ENCODE measurements at regions not wholly inside any gene's neighbourhood (a gene's known extent, or its start where the extent isn't known, plus 50 kb on each side); places are given as distances from the start of the nearest gene placed in this dataset.

GRCh38 chr1:240705579-240705978 is 93.6 kb upstream of the GREM2 start:
- peaks cover 2% of the 10 kb centered on the region for H3K27me3 Mint-ChIP-seq (ENCODE audit: low read depth, unreplicated experiment)

DNA sequence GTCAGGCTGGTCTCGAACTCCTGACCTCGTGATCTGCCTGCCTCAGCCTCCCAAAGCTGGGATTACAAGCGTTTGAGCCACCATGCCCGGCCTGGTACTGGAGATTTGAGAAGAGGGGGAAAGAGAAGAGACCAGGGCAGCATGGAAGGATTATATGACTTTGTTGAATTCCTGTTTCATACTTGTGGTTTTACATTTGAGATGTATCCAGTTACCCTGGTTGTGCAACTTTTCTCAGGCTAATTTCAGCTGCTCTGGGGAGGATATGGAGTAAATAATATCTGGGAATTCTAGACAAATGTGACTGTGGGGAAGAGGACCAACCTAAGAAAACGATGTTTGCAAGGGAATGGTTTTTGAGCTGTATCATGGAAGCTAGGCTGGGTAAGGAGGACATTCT is 89.5 kb upstream of the GREM2 start:
- Histone ChIP-seq H3K9ac (ENCODE audit: low read length) (no peak overlapping the region), H2AFZ (ENCODE audit: low read depth, low read length) (no peak overlapping the region), H3K36me3 (ENCODE audit: insufficient read depth, low read length) (no peaks in the 10 kb centered on the region), H3K27me3 (ENCODE audit: insufficient read depth, low read length) (no peaks in the 10 kb centered on the region), H4K20me1 (ENCODE audit: insufficient read depth, low read length) (no peaks in the 10 kb centered on the region), H3K4me1 (ENCODE audit: insufficient read depth, low read length) (peaks cover 10% of the 10 kb centered on the region), H3K4me3 (ENCODE audit: insufficient read depth, low read depth, low read length) (no peak overlapping the region), H3K4me2 (ENCODE audit: low read length) (no peak overlapping the region), H3K9me3 (ENCODE audit: insufficient read depth, low read depth, low read length) (no peaks in the 10 kb centered on the region), H3K79me2 (ENCODE audit: insufficient read depth, low read length) (no peaks in the 10 kb centered on the region), H3K27ac (ENCODE audit: low read depth, low read length) (no peak overlapping the region)
- no peak overlapping the region for H3K27ac Mint-ChIP-seq (ENCODE audit: unreplicated experiment)
- no peaks in the 10 kb centered on the region for H3K36me3 Mint-ChIP-seq (ENCODE audit: low read depth, unreplicated experiment)
- H3K4me3 Mint-ChIP-seq (ENCODE audit: unreplicated experiment) = no peak overlapping the region
- H3K27me3 Mint-ChIP-seq (ENCODE audit: low read depth, unreplicated experiment) = peaks cover 2% of the 10 kb centered on the region
- H3K9me3 Mint-ChIP-seq (ENCODE audit: unreplicated experiment) = no peaks in the 10 kb centered on the region
- peak; percentile 84 for DNase-seq (ENCODE audit: low read depth)
- no peak for TF ChIP-seq CTCF (IDR thresholded peaks at IDR 0.05; ENCODE audit: insufficient read depth, low read depth, low read length)
- TF ChIP-seq EZH2 (IDR thresholded peaks at IDR 0.05; ENCODE audit: insufficient read depth, low read length) = no peak
- FAIRE-seq = peak; percentile 63
- H3K4me1 Mint-ChIP-seq (ENCODE audit: low read depth, unreplicated experiment) = peaks cover 10% of the 10 kb centered on the region

More at GRCh38 chr1:240705579-240705978, 93.6 kb upstream of the GREM2 start:
- Histone ChIP-seq H3K4me2 (ENCODE audit: low read length) (peak overlapping the region; percentile 45), H3K9ac (ENCODE audit: low read length) (no peak overlapping the region), H3K27ac (ENCODE audit: low read depth, low read length) (no peak overlapping the region), H3K27me3 (ENCODE audit: insufficient read depth, low read length) (no peaks in the 10 kb centered on the region), H3K9me3 (ENCODE audit: insufficient read depth, low read depth, low read length) (no peaks in the 10 kb centered on the region), H3K79me2 (ENCODE audit: insufficient read depth, low read length) (no peaks in the 10 kb centered on the region), H2AFZ (ENCODE audit: low read depth, low read length) (no peak overlapping the region), H3K4me3 (ENCODE audit: insufficient read depth, low read depth, low read length) (no peak overlapping the region), H4K20me1 (ENCODE audit: insufficient read depth, low read length) (no peaks in the 10 kb centered on the region), H3K36me3 (ENCODE audit: insufficient read depth, low read length) (no peaks in the 10 kb centered on the region), H3K4me1 (ENCODE audit: insufficient read depth, low read length) (peaks cover 13% of the 10 kb centered on the region)
- Mint-ChIP-seq H3K9me3 (ENCODE audit: unreplicated experiment) (no peaks in the 10 kb centered on the region), H3K27ac (ENCODE audit: unreplicated experiment) (no peak overlapping the region), H3K4me1 (ENCODE audit: low read depth, unreplicated experiment) (peaks cover 14% of the 10 kb centered on the region), H3K4me3 (ENCODE audit: unreplicated experiment) (no peak overlapping the region), H3K36me3 (ENCODE audit: low read depth, unreplicated experiment) (no peaks in the 10 kb centered on the region)
- DNase-seq (ENCODE audit: low read depth) (peak; percentile 79), FAIRE-seq (peak; percentile 70)
- TF ChIP-seq EZH2 (IDR thresholded peaks at IDR 0.05; ENCODE audit: insufficient read depth, low read length) (no peak), CTCF (IDR thresholded peaks at IDR 0.05; ENCODE audit: insufficient read depth, low read depth, low read length) (no peak)

GRCh38 chr1:240695416-240695815 is 83.5 kb upstream of the GREM2 start:
- no peak overlapping the region for H3K9ac ChIP-seq (ENCODE audit: low read length)
- H3K27me3 Mint-ChIP-seq (ENCODE audit: low read depth, unreplicated experiment) = no peaks in the 10 kb centered on the region

More at GRCh38 chr1:240695416-240695815, 83.5 kb upstream of the GREM2 start:
- Histone ChIP-seq H3K4me1 (ENCODE audit: insufficient read depth, low read length) (no peaks in the 10 kb centered on the region), H3K79me2 (ENCODE audit: insufficient read depth, low read length) (no peaks in the 10 kb centered on the region), H2AFZ (ENCODE audit: low read depth, low read length) (no peak overlapping the region), H3K4me3 (ENCODE audit: insufficient read depth, low read depth, low read length) (no peak overlapping the region), H3K27ac (ENCODE audit: low read depth, low read length) (no peak overlapping the region), H3K4me2 (ENCODE audit: low read length) (no peak overlapping the region), H3K27me3 (ENCODE audit: insufficient read depth, low read length) (no peaks in the 10 kb centered on the region), H3K9me3 (ENCODE audit: insufficient read depth, low read depth, low read length) (no peaks in the 10 kb centered on the region), H4K20me1 (ENCODE audit: insufficient read depth, low read length) (no peaks in the 10 kb centered on the region), H3K36me3 (ENCODE audit: insufficient read depth, low read length) (no peaks in the 10 kb centered on the region)
- FAIRE-seq (no peak), DNase-seq (ENCODE audit: low read depth) (no peak)
- Mint-ChIP-seq H3K27ac (ENCODE audit: unreplicated experiment) (no peak overlapping the region), H3K9me3 (ENCODE audit: unreplicated experiment) (no peaks in the 10 kb centered on the region), H3K4me1 (ENCODE audit: low read depth, unreplicated experiment) (no peaks in the 10 kb centered on the region), H3K36me3 (ENCODE audit: low read depth, unreplicated experiment) (no peaks in the 10 kb centered on the region), H3K4me3 (ENCODE audit: unreplicated experiment) (no peak overlapping the region)
- no peak for TF ChIP-seq EZH2 (IDR thresholded peaks at IDR 0.05; ENCODE audit: insufficient read depth, low read length)
- TF ChIP-seq CTCF (IDR thresholded peaks at IDR 0.05; ENCODE audit: insufficient read depth, low read depth, low read length) = no peak

All from astrocyte (in vitro differentiated cells and primary cell).